HepG2 (cell line): ENCODE measurements at regions not wholly inside any gene's neighbourhood (a gene's known extent, or its start where the extent isn't known, plus 50 kb on each side); places are given as distances from the start of the nearest gene placed in this dataset.

ENCODE experiments used
- ATAC-seq: fragments of 200-7000 bp; cut with Tn5 transposase; 3 replicates; pipeline ENCODE4 v1.9.1; 2020; ENCODE audit warnings: mild to moderate bottlenecking, moderate library complexity
- BruUV-seq: library from RNA; stranded (reverse); fragments of 400-500 nt; replicated peaks from 2 replicates; lab custom pipeline; 2021; lab: Mats Ljungman, UMichigan
- CTCF ChIA-PET: fragments of 300-600 bp; formaldehyde crosslinking; extraction: SDS; loops from one replicate; lab custom pipeline; 2021; ENCODE audit warnings: low total read pairs, inconsistent platforms, low intra/inter-chr PET ratio; lab: Yijun Ruan, JAX
- POLR2A ChIA-PET: fragments of 350-600 bp; sonication (Branson Sonifier 250); formaldehyde crosslinking; loops from one replicate; lab custom pipeline; 2020; ENCODE audit warnings: antibody characterized with exemption, inconsistent platforms; lab: Yijun Ruan, JAX
- DNase-seq: peaks from one replicate; pipeline ENCODE4 v3.0.0-alpha.2; 2015; ENCODE audit warnings: low spot score
- FAIRE-seq: peaks from 3 replicates; lab custom pipeline; 2011; peaks lifted over from hg19 to GRCh38; lab: Jason Lieb, UNC
- H2AFZ ChIP-seq: one replicate; pipeline ENCODE4 v1.6.1; 2011; ENCODE audit warnings: low read length, inconsistent platforms
- H3K27ac ChIP-seq: fragments of 300-600 bp; 3 replicates; pipeline ENCODE4 v1.8.0; 2011; ENCODE audit warnings: mixed run types, mild to moderate bottlenecking, mixed read lengths, low read length, inconsistent platforms; ENCODE audit not compliant: insufficient read depth; ENCODE audit errors: extremely low read length
- H3K27me3 ChIP-seq, 2 experiments: fragments of 200-600 bp in 1 of 2; 2 replicates in 1 of 2; 3 replicates in 1 of 2; pipeline versions ENCODE4 v1.6.0 to v1.8.0; 2011; ENCODE audit warnings: low read length in 2 of 2, mild to moderate bottlenecking in 2 of 2, moderate library complexity in 2 of 2, inconsistent platforms in 1 of 2; ENCODE audit not compliant: insufficient read depth in 2 of 2, control insufficient read depth in 1 of 2
- H3K36me3 ChIP-seq, 2 experiments: fragments of 200-600 bp in 1 of 2; replicated peaks in 1 of 2; 2 replicates in 1 of 2; 3 replicates in 1 of 2; pipeline versions ENCODE4 v1.5.1 to v1.8.0; 2011; ENCODE audit warnings: low read length in 2 of 2, inconsistent platforms in 1 of 2; ENCODE audit not compliant: insufficient read depth in 2 of 2, control insufficient read depth in 1 of 2
- H3K4me1 ChIP-seq: 2 replicates; pipeline ENCODE4 v1.5.1; 2012; ENCODE audit warnings: low read length, inconsistent platforms; ENCODE audit not compliant: insufficient read depth
- H3K4me2 ChIP-seq: 2 replicates; pipeline ENCODE4 v1.6.0; 2011; ENCODE audit warnings: low read depth, low read length, inconsistent platforms
- H3K4me3 ChIP-seq, 3 experiments: fragments of 200-600 bp in 1 of 3; sonication (generic), shearing (Covaris generic) in 1 of 3; replicated peaks in 1 of 3; 2 replicates each; pipeline ENCODE4 v1.5.1; 2011 to 2016; ENCODE audit warnings: low read length in 3 of 3, inconsistent platforms in 2 of 3, low read depth in 2 of 3, mild to moderate bottlenecking in 2 of 3, control low read depth in 1 of 3, mixed read lengths in 1 of 3; ENCODE audit not compliant: insufficient read depth in 1 of 3
- H3K79me2 ChIP-seq: one replicate; pipeline ENCODE4 v1.6.1; 2011; ENCODE audit warnings: low read length, inconsistent platforms; ENCODE audit not compliant: insufficient read depth
- H3K9ac ChIP-seq: 2 replicates; pipeline ENCODE4 v1.6.0; 2011; ENCODE audit warnings: mild to moderate bottlenecking, low read depth, low read length, inconsistent platforms; ENCODE audit not compliant: insufficient read depth
- H3K9me3 ChIP-seq: 2 replicates; pipeline ENCODE4 v1.5.1; 2012; ENCODE audit warnings: mild to moderate bottlenecking, low read length
- H4K20me1 ChIP-seq: 2 replicates; pipeline ENCODE4 v1.6.0; 2011; ENCODE audit warnings: inconsistent platforms, mild to moderate bottlenecking, low read length, moderate library complexity; ENCODE audit not compliant: insufficient read depth
- DNMT3B ChIP-seq: conservative IDR thresholded peaks from 2 replicates; pipeline ENCODE4 v1.6.1; 2016; ENCODE audit warnings: missing biosample characterization, control low read depth
- NFYC ChIP-seq: IDR thresholded peaks from 2 replicates; pipeline ENCODE4 v1.6.1; 2016; ENCODE audit warnings: missing genetic modification reagents, missing compliant biosample characterization
- RFX3 ChIP-seq: IDR thresholded peaks from 2 replicates; pipeline ENCODE4 v1.6.1; 2016; ENCODE audit warnings: missing biosample characterization, missing genetic modification reagents
- SIX4 ChIP-seq: sonication (generic); formaldehyde crosslinking; IDR thresholded peaks from 2 replicates; pipeline ENCODE4 v1.4.0; 2020; ENCODE audit warnings: missing genetic modification reagents
- SOX5 ChIP-seq: IDR thresholded peaks from 2 replicates; pipeline ENCODE4 v1.6.1; 2016; ENCODE audit warnings: borderline replicate concordance
- SPEN ChIP-seq: sonication (generic); formaldehyde crosslinking; IDR thresholded peaks from 2 replicates; pipeline ENCODE4 v1.5.1; 2020; ENCODE audit warnings: low read depth, mild to moderate bottlenecking, missing genetic modification reagents
- SYNCRIP ChIP-seq: fragments of 200-400 bp; formaldehyde crosslinking; IDR thresholded peaks from 2 replicates; pipeline ENCODE4 v1.6.1; 2018; ENCODE audit warnings: mild to moderate bottlenecking, low read depth, low read length; ENCODE audit not compliant: insufficient read depth
- THAP11 ChIP-seq: IDR thresholded peaks from 2 replicates; pipeline ENCODE4 v1.6.1; 2016; ENCODE audit warnings: missing biosample characterization, missing genetic modification reagents
- U2AF1 ChIP-seq: fragments of 200-400 bp; formaldehyde crosslinking; optimal IDR thresholded peaks from 2 replicates; pipeline ENCODE3; 2017; ENCODE audit warnings: mild to moderate bottlenecking, low read depth, low read length
- ZNF720 ChIP-seq: sonication (generic); formaldehyde crosslinking; IDR thresholded peaks from 2 replicates; pipeline ENCODE4 v1.4.0; 2020; ENCODE audit warnings: missing genetic modification reagents
- WGBS: methylation state at CpG from one replicate; pipeline ENCODE4 v1.1.6; 2017; ENCODE audit warnings: low lambda C conversion rate; 5-methylcytosine and 5-hydroxymethylcytosine counted together
- in situ Hi-C: cut with HindIII; loops from 2 replicates; pipeline ENCODE4 v1.10.0; 2017; ENCODE audit warnings: low pct_unique_long_range_greater_than_20kb; ENCODE audit not compliant: extremely low pct_ligation_motif_present
- intact Hi-C: fragments of 100-400 bp; cut with micrococcal nuclease; formaldehyde crosslinking; loops from one replicate; pipeline ENCODE4 v1.10.0; 2022; ENCODE audit not compliant: unreplicated experiment
- TF ChIP-seq, protein P1 (sequence below): sonication (generic); formaldehyde crosslinking; IDR thresholded peaks from 2 replicates; pipeline ENCODE4 v1.5.0; 2020; ENCODE audit warnings: mild to moderate bottlenecking, missing genetic modification reagents, borderline replicate concordance
- TF ChIP-seq, protein P2 (sequence below): sonication (generic); formaldehyde crosslinking; IDR thresholded peaks from 2 replicates; pipeline ENCODE4 v1.4.0; 2020; ENCODE audit warnings: missing genetic modification reagents
- TF ChIP-seq, protein P3 (sequence below): sonication (generic); formaldehyde crosslinking; IDR thresholded peaks from 2 replicates; pipeline ENCODE4 v1.5.0; 2020; ENCODE audit warnings: mild to moderate bottlenecking, missing genetic modification reagents
- TF ChIP-seq, protein P4 (sequence below): IDR thresholded peaks from 2 replicates; pipeline ENCODE4 v1.6.1; 2012; ENCODE audit warnings: low read length, improper control_type of control experiment

DNA sequence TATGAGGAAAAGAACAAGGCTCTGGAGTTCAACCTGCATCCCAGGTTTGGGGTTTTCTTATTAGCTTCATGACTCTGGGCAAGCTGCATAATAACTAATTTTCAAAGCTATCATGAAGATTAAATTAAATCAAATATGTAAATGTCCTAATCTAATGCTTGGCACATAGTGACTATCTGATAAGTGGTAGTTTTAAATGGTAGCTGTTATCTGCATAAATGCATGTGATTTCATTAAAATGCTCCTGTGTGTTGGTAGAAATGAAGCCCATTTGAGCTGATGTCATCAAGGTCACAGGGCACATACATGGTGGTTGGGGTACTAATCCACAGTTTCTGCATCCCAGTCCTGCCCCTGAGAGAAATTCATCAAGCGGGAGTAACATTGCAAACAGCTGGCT is 428.8 kb downstream of the LRATD1 start:
- Histone ChIP-seq H3K79me2 (no peaks in the 10 kb centered on the region), H2AFZ (no peak overlapping the region), H3K27ac (no peak overlapping the region), H3K27me3 (0 out of 5 replicates have a peak, but pooled peaks cover 0 to 6% of the 10 kb centered on the region in 2 experiments), H3K9me3 (no peaks in the 10 kb centered on the region), H3K4me3 (no peak overlapping the region), H3K4me2 (no peak overlapping the region), H3K36me3 (no peaks in the 10 kb centered on the region), H4K20me1 (no peaks in the 10 kb centered on the region), H3K4me1 (no peaks in the 10 kb centered on the region), H3K9ac (no peak overlapping the region)
- ATAC-seq (no peak), FAIRE-seq (no peak), DNase-seq (no peak)
- POLR2A ChIA-PET, result no interaction called here
- in situ Hi-C loops, result no loop called here
- 80% methylated on average over 1 of the region's 1 CpG for WGBS
- TF ChIP-seq ZNF720 (CRISPR knock-in tag), result no peak
- TF ChIP-seq, protein P1, sequence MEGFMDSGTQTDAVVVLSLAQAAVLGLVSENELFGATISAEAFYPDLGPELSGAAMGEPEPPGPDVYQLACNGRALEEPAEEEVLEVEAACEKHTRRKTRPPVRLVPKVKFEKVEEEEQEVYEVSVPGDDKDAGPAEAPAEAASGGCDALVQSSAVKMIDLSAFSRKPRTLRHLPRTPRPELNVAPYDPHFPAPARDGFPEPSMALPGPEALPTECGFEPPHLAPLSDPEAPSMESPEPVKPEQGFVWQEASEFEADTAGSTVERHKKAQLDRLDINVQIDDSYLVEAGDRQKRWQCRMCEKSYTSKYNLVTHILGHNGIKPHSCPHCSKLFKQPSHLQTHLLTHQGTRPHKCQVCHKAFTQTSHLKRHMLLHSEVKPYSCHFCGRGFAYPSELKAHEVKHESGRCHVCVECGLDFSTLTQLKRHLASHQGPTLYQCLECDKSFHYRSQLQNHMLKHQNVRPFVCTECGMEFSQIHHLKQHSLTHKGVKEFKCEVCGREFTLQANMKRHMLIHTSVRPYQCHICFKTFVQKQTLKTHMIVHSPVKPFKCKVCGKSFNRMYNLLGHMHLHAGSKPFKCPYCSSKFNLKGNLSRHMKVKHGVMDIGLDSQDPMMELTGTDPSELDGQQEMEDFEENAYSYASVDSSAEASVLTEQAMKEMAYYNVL (CRISPR knock-in tag), result no peak
- TF ChIP-seq, protein P2, sequence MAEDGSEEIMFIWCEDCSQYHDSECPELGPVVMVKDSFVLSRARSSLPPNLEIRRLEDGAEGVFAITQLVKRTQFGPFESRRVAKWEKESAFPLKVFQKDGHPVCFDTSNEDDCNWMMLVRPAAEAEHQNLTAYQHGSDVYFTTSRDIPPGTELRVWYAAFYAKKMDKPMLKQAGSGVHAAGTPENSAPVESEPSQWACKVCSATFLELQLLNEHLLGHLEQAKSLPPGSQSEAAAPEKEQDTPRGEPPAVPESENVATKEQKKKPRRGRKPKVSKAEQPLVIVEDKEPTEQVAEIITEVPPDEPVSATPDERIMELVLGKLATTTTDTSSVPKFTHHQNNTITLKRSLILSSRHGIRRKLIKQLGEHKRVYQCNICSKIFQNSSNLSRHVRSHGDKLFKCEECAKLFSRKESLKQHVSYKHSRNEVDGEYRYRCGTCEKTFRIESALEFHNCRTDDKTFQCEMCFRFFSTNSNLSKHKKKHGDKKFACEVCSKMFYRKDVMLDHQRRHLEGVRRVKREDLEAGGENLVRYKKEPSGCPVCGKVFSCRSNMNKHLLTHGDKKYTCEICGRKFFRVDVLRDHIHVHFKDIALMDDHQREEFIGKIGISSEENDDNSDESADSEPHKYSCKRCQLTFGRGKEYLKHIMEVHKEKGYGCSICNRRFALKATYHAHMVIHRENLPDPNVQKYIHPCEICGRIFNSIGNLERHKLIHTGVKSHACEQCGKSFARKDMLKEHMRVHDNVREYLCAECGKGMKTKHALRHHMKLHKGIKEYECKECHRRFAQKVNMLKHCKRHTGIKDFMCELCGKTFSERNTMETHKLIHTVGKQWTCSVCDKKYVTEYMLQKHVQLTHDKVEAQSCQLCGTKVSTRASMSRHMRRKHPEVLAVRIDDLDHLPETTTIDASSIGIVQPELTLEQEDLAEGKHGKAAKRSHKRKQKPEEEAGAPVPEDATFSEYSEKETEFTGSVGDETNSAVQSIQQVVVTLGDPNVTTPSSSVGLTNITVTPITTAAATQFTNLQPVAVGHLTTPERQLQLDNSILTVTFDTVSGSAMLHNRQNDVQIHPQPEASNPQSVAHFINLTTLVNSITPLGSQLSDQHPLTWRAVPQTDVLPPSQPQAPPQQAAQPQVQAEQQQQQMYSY, result no peak
- TF ChIP-seq SOX5, result no peak
- no peak for TF ChIP-seq RFX3 (CRISPR knock-in tag)
- TF ChIP-seq NFYC (CRISPR knock-in tag), result no peak
- TF ChIP-seq SPEN (CRISPR knock-in tag), result no peak
- TF ChIP-seq SIX4, result no peak
- no peak for TF ChIP-seq U2AF1
- no peak for TF ChIP-seq DNMT3B (CRISPR knock-in tag)
- TF ChIP-seq, protein P3, sequence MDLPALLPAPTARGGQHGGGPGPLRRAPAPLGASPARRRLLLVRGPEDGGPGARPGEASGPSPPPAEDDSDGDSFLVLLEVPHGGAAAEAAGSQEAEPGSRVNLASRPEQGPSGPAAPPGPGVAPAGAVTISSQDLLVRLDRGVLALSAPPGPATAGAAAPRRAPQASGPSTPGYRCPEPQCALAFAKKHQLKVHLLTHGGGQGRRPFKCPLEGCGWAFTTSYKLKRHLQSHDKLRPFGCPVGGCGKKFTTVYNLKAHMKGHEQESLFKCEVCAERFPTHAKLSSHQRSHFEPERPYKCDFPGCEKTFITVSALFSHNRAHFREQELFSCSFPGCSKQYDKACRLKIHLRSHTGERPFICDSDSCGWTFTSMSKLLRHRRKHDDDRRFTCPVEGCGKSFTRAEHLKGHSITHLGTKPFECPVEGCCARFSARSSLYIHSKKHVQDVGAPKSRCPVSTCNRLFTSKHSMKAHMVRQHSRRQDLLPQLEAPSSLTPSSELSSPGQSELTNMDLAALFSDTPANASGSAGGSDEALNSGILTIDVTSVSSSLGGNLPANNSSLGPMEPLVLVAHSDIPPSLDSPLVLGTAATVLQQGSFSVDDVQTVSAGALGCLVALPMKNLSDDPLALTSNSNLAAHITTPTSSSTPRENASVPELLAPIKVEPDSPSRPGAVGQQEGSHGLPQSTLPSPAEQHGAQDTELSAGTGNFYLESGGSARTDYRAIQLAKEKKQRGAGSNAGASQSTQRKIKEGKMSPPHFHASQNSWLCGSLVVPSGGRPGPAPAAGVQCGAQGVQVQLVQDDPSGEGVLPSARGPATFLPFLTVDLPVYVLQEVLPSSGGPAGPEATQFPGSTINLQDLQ (CRISPR knock-in tag), result no peak
- TF ChIP-seq, protein P4, sequence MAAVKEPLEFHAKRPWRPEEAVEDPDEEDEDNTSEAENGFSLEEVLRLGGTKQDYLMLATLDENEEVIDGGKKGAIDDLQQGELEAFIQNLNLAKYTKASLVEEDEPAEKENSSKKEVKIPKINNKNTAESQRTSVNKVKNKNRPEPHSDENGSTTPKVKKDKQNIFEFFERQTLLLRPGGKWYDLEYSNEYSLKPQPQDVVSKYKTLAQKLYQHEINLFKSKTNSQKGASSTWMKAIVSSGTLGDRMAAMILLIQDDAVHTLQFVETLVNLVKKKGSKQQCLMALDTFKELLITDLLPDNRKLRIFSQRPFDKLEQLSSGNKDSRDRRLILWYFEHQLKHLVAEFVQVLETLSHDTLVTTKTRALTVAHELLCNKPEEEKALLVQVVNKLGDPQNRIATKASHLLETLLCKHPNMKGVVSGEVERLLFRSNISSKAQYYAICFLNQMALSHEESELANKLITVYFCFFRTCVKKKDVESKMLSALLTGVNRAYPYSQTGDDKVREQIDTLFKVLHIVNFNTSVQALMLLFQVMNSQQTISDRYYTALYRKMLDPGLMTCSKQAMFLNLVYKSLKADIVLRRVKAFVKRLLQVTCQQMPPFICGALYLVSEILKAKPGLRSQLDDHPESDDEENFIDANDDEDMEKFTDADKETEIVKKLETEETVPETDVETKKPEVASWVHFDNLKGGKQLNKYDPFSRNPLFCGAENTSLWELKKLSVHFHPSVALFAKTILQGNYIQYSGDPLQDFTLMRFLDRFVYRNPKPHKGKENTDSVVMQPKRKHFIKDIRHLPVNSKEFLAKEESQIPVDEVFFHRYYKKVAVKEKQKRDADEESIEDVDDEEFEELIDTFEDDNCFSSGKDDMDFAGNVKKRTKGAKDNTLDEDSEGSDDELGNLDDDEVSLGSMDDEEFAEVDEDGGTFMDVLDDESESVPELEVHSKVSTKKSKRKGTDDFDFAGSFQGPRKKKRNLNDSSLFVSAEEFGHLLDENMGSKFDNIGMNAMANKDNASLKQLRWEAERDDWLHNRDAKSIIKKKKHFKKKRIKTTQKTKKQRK, result no peak
- no peak for TF ChIP-seq THAP11 (CRISPR knock-in tag)
- no peak for TF ChIP-seq SYNCRIP
- CTCF ChIA-PET, result no interaction called here
- intact Hi-C loops, result no loop called here
- no TSS peak for BruUV-seq
